NCI-H1092 treated with DMSO at 0.1 percent for 48 hours (cell line): ENCODE measurements at regions not wholly inside any gene's neighbourhood (a gene's known extent, or its start where the extent isn't known, plus 50 kb on each side); places are given as distances from the start of the nearest gene placed in this dataset.

Source experiments
- DNase-seq: peaks from one replicate; lab custom pipeline; 2025; lab: John Stamatoyannopoulos, UW

DNA sequence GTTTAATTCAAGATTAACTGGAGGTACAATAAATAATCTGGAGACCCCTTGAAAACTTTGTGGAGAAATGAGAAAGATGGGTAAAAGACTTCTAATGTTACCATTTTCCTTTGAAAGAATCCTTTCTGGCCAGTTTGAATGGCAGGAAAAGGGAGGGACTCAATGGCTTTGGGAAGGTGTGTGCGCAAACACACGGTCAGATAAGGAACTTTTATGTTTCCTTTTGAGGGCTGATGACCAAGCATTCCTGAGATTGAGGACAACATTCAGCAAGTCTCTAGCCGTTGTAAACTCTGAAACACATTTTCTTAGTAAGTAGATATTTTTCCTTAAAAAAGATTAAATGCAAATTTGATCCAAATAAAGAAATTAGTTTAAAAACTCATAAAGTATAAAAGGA, 909.7 kb upstream of the TENM4 start:
- no peak for DNase-seq

DNA sequence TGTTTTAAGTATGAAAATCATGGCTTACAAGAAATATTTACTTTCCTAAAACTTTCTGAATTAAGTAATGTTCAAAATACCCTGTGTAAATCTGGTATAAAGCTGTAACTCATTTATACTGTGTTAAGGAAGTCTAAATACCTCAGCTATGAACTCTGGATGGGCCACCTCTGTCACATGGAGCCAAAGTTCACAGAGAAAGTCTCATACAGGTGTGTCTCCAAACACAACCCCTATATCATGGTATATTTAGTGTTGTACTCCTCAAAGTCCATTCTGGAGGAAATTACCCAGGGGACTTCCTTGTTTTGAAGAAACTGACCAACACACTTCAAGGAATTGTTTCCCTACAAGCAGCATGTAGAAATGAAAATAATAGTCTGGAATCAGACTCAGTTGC, 909.2 kb upstream of the TENM4 start:
- no peak for DNase-seq

DNA sequence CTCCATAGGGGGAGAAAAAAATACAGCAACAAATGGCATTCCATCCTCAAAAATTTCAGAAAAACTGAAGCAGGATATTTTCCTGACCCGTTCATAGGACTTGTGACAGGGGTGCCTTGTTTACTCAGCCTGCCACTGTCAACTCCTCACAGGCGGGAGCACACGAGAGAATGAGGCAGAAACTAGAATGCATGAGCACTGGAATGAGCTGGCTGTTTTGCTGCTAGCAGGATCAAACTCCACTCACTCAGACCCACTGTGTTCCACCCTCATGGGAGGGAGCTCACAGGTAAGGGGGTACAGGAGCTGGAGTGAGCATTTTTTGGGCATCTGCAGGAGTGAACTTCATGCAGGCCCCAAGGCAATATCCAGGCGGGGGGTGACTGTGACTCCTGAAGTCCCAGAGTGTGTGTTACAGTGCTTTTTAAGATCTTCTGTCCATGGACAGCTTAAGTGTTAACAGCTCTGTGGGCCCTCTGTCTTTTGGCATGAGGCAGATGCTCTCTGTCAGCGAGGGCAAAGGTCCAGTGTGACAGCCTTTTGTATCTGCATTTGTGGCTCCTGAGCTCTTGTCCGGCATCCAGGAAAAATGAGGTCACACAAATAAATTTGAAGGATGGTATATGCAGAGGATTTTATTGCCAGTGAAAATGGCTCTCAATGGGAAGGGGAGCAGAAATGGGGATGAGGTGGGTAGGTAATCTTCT, 905.7 kb upstream of the TENM4 start:
- peak; percentile 8 for DNase-seq

DNA sequence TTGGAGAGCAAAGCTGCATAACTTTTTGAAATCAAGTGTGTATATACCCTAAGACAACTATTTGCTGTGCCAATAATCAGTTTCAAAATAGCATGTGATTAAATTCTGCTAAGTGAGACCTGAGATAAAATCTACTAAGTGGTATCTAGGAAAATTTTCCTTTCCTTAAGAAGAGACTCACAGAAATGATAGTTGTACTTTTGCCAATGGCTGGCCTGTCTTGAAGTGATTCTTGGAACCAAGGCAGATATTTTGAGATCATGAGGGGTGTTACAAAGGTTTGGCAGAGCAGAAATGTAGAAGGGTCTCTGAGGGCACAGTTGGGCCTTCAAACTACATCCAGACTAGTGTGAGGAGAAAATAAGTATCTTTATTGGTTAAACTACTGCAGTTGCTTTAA, 902.6 kb upstream of the TENM4 start:
- no peak for DNase-seq

DNA sequence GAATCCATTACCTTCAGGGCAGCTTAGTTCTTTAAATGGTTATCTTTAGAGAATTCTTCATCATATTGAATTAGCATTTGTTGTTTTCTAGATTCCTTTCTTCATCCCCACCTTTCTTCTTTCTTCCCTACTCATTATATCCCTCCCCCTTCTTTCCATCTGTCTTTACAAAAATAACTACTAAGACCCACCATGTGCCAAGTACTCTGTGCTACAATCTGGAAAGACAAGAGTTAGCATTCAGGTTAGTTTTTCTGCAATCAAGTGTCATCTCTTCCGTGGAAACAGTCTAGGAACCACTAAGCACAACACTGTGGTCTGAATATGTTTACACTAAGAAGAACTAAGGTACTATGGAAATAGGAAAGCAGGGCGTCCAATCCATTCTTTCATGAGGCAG, 897.4 kb upstream of the TENM4 start:
- DNase-seq = no peak

DNA sequence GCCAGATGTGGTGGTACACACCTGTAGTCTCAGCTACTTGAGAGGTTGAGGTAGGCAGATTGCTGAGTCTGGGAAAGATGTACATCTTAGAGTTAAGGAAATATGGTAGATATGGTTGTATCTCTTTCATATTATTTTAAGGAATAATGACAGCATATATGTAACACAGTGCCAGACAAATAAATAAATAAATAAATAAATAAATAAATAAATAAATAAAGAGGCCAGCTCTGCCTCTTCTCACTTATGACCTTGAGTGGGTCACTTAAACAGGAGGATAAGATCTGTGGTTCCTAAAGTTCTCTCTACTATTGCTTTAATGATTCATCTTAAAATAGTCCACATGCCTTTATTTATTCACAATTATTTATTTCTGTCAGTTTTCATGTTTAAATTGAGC, 890.9 kb upstream of the TENM4 start:
- DNase-seq = no peak

DNA sequence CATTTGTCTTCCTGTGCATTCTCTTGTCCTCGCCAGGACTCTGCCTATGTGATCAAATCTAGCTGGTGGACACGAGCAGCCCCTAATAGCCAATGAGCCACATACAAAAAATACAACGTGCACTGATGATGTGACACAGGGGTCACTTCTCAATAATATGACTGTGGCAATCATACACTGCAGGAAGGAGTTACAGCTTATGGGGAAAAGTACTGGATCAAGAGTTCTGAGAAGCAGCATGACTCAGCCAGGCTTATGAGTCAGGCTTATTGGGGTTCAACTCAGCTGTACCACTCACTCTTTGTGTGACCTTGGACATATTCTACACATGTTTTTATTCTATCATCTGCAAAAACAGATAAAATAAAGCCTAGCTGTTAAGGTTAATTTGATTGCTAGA, 889.4 kb upstream of the TENM4 start:
- DNase-seq = no peak

DNA sequence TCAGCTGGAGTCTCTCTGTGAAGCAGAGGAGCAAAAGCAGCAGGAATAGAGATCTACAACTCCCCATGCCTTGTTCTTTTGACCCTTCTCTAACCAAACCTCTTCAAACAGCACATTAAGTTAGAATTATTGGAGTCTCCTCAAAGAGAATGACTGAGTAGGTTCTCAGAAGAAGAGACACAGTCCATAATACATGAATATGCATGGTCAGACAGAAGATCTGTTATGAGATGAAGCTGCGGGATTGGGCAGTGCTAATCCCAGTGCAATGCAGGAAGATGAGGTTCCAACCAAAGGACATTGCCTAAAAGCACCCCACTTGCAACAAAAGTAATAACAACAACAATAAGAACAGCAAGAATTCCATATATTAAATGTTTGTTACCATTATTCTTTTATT, 887.9 kb upstream of the TENM4 start:
- DNase-seq = no peak

DNA sequence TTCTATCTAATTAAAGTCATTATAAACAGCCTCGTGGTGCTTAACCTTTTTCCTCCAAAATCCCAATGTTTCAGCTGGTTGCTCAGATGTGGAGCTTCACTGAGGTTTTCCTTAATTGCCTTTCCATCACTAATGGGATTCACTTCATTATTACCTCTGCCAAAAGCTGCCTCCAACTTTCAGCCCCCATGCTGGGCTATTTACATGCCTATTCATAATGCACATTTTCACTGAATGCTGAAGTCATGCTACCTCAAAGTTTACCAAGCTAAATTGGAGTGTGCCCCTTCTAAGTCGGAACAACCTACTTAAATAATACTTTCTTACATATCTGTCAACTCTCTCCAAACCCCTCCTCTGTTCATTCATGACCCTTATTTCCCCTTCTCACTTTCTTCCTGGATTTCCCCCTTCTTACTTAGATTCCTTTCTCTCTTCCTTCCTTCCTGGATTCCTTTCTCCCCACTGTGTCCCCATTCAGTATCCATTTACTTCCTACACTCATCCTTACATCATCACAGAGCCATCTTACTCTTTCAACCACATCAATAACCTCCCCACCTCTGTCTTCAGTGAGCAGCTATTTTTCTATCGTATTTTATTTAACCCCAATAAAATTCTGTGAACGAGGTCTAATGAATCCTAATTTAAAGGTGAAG, 887.3 kb upstream of the TENM4 start:
- no peak for DNase-seq

DNA sequence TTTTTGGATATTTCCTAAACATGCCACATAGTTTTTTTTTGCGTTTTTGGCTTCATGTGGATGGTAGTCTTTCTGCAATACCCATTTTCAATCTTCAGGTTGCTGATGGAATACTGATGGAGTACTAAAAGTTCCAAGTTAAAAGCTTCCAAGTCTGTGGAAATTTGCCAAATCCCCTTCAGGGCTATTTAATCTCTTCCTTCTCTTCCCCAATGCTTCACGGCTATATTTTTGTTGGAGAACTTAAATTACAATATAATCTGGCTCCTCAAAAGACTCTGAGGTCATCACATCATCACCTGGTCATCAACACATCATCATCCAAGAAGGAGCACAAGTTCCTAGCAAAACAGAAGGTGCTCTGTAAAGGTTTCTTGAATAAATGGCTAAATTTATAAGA, 881.0 kb upstream of the TENM4 start:
- no peak for DNase-seq

DNA sequence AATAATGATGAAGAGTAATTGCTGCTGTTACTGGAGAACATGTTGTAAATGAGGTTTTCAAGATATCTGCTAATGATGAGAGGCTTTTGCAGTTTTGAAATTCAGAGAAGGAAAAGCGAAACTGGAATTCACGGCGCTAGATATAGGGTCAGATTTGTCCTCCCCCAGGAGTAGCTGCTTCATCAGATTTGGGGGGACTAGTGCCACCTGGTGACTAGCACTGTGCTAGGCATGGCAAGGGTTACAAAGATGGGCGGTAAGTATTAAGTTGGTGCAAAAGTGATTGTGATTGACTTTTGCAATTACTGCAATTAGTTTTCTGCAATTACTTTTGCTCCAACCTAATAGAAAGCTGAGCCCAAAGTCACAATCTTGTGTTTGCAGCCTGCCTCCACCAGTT, 879.9 kb upstream of the TENM4 start:
- peak; percentile 16 for DNase-seq

DNA sequence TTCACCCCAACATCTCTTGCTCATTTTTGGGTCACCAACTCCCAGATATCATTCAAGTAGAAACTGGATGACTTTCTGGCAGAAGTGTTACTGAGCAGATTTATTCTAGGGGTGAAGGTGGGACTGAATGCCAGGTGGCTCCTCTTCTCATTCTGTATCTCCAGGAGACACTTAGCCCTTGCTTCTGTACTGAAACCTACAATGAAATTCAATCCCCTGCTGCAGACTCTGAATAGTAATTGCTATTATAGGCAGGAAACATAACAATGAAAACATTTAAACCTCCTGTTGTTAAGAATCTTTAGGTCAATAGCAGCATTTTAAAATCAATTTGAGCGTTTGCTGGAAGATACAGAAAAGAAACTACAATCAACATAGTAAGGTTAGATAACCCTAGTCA, 879.4 kb upstream of the TENM4 start:
- peak; percentile 31 for DNase-seq

DNA sequence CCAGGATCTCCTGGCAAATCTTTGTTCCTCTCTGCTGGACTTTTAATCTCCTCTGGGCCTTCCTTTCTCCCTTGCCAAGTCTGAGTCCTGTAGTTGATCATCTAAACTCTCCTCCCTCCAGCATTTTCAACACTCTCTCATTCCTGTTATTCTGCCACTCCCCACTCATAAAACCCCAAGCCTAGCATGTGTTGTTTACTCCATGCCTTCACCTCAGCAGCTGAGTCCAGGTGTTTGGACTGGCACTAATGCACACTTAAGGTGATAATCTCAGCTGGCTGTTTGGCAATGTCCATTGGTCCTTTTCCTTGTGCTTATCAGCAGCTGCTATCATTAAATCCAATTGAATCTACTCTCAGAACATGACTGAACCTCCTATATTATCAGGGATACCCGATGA, 876.8 kb upstream of the TENM4 start:
- no peak for DNase-seq

DNA sequence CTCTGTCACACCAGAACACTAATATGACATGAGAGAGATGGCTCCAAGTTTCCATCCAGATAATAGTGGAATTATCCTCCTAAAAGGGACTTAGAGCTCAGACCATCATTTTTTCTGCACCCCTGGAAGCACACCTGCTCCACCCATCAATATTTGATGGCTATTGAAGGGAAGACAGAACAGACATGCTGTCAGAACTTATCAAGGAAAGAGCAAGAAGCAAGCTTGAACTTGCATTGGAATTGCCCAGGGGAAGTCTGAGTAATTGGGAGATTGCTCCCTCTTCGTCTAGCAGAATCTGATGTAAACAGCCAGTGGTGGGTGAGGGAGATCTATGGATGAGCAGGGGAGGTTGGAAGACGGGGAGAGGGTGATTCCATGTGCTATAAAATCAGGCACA, 874.4 kb upstream of the TENM4 start:
- no peak for DNase-seq

DNA sequence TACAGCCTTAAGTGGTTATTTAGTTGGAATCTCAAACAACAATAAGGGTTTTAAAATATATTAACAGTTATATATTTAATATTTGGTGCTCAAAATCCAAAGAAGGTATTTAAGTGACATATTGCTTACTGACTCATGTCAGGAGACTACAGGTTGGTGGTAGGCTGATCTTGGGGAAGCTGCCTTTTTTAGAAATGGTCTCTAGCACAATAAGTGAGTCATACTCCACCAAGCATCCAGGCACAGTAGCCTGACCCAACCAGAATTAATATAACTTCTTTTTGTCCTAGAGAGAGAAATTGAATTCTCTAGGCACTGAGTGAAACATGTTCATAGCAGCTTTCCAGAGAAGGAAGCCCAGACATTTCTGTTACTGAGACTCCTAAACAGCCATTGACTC, 868.5 kb upstream of the TENM4 start:
- DNase-seq = no peak

DNA sequence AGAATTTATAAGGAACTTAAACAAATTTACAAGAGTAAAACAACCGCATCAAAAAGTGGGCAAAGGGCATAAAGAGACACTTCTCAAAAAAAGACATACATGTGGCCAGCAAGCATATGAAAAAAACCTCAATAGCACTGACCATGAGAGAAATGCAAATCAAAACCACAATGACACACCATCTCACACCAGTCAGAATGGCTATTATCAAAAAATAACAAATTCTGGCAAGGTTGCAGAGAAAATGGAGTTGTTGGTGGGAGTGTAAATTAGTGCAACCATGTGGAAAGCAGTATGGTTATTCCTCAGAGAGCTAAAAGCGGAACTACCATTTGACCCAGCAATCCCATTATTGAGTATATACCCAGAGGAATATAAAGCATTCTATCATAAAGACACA, 866.8 kb upstream of the TENM4 start:
- DNase-seq = no peak

DNA sequence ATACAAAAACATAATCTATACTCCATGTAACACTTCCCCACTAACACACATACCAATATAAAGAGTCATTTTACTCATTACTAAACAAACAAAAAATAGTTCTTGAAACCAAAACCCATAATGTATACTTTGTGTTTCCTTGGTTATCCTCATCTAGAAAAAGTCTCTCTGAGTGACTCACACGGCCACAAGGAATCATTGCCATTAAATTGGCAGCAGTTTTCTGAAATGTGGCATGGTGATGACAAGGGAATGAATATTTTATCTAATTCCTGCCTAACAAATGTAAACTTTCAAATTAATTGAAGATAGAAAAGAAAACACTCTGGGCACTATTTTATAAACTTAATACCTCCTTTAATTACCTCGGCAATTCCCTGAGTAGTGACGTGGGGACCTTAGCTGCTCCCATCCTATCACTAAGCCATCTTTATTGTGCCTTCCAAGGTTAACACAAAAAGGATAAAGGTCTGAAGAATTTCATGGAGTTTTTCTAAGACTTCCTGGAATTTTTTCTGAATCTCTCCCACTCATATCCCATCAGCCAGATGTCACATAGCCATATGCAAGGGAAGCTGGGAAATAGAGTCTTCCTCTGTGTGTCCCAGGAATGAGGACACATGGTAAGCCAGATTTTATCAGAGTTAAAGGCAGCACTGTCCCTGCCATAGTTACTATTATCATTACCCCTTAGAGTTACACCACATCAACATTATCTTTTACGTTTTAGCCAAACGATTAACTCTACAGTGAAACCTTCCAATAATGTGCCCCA, 857.2 kb upstream of the TENM4 start:
- no peak for DNase-seq

DNA sequence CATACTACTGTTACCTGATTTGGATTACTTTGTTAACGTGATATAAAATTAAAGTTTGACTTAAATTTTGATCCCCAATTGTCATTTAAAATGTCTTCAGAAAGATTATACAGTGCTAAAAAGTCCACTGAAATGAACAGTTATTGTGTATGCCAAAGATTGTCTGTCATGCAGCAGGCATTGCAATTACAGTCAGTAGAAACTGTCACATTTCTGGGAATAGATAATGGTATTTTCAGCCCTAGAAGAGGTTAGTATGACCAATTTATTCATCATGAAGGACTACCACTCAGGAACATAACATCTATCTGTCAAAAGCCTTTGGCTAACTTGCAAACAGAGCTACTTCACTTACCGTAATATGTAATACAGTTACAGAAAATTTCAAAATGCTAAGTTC, 852.5 kb upstream of the TENM4 start:
- DNase-seq = no peak

DNA sequence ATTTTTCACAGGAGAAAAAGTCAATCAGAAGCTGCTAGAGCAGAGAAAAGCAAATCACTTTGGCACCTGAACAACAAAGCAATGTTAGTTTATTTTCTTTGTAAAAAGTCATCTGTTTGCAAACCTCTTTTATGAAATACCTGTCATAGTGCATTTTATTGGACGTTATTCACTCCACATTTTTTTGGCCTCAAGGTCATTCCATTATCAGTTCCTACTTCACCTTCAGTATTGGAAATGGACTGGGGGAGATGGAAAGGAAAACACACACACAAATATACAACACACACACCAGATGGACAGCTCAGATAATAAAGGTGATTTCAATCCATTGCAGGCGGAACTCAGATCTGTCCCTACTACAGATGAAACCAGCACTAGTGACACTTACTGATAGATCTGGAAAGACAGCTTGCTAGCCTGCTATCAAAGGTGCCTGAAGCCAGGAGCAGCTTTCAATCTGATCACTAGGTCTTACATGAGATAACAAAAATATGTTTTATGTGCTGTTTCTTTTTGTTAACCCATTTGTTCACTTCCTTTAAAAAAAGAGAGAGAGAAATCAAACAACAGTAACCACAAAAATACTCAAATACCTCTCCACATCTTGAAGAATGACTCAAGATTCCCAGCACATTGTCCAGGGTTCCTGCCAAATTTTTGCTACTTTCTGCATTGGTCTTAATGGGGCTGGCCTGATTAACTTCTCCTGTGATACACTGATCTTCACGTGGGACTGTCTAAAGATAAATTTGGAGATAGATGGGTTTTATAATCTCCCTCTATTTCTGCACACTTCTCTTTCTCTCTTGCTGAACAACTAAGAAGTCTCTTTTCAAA, 844.3 kb upstream of the TENM4 start:
- no peak for DNase-seq

DNA sequence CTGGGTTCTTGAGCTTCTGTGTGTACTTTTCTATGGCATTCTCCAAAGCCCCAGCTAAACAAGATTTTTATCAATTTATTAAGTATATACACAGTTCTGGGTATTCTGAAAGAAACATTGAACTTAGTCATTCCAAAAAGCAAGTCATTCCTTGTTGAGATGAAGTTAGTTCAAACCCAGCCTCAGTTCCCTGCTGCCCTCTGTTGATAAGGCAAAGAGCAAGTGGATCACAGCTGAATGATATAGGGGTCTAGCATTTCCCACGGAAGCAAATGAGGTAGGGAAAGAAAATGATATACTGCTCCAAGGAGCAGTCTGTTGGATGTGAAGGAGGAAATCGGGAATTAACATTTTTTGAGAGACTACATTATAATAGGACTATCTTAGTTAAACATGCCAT, 841.8 kb upstream of the TENM4 start:
- no peak for DNase-seq

DNA sequence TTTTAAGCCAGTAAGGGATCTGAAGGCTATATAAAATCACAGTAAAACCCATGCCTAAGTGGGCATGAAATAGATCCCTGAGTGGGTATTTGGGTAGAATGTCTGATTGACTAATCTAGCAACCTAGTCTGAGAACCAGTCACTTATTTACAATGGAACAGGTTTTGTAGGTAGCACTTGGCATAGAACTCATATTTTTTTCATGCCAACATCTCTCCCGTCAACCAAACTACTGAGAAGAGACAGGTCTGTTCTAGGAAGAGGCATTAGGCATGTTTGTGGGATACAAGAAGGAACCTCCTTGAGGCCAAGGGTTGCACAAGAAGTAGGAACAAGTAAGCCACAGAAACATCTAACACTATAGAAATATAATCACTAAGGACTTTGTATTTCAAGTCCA, 840.4 kb upstream of the TENM4 start:
- no peak for DNase-seq

DNA sequence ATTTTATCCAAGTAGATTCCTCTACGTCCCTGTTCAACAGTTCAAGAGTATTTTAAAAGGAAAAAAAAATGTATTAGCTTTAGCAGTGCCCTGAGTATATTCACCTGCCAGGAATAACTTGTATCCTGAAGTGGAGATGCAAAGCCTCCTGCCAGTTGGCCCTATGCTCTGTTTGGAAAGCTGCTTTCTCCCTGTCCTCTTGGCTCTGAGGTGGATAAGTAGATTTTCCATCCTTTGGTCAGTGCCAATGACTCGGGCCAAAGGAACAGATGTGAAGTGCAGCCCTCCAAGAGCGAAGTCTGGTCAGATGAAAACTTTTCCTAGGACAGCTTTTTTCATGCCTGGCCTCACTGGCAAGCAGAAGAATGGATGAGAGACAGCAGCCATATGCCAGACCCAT, 839.9 kb upstream of the TENM4 start:
- DNase-seq = no peak

DNA sequence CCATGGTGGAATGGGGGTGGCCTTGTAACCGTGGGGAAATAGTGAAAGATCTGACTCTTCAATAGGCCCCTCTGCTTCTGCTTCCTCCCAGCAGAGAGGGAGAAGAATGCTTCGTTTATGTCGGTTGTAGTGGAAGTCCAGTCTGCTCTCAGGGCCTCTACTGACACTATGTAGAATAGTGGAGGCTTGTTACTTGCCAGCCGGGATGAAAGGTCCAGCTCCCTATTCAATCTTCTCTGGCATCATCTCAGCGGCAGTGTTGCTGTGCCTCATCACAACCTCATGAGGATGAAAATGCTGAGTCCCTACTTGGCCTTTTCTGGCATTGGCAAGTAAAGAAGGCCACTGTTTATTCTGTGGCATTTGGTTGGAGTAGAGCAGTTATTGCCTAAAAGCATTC, 820.9 kb upstream of the TENM4 start:
- no peak for DNase-seq
